H9 (cell line): ENCODE measurements at regions not wholly inside any gene's neighbourhood (a gene's known extent, or its start where the extent isn't known, plus 50 kb on each side); places are given as distances from the start of the nearest gene placed in this dataset.

Source experiments
- DNase-seq: peaks from one replicate; pipeline ENCODE4 v3.0.0-alpha.2; 2017
- H2AFZ ChIP-seq: one replicate; pipeline ENCODE4 v1.6.1; 2013; ENCODE audit warnings: mild to moderate bottlenecking, low read length, control low read depth, moderate library complexity
- H2AK5ac ChIP-seq: 2 replicates; pipeline ENCODE4 v1.6.1; 2013; ENCODE audit warnings: low read length, control low read depth, mixed read lengths; ENCODE audit not compliant: insufficient read length
- H2BK120ac ChIP-seq: one replicate; pipeline ENCODE4 v1.6.1; 2013; ENCODE audit warnings: low read depth, mild to moderate bottlenecking, low read length, control low read depth, inconsistent platforms; ENCODE audit not compliant: poor library complexity, severe bottlenecking
- H2BK12ac ChIP-seq: 2 replicates; pipeline ENCODE4 v1.6.1; 2013; ENCODE audit warnings: low read length, control low read depth, mixed read lengths, low read depth; ENCODE audit not compliant: insufficient read length
- H2BK15ac ChIP-seq: 2 replicates; pipeline ENCODE4 v1.6.1; 2013; ENCODE audit warnings: low read depth, low read length, control low read depth
- H2BK20ac ChIP-seq: one replicate; pipeline ENCODE4 v1.6.1; 2013; ENCODE audit warnings: low read depth, mild to moderate bottlenecking, low read length, control low read depth, inconsistent platforms; ENCODE audit not compliant: poor library complexity, severe bottlenecking
- H2BK5ac ChIP-seq: 2 replicates; pipeline ENCODE4 v1.6.1; 2013; ENCODE audit warnings: low read length, control low read depth, mixed read lengths; ENCODE audit not compliant: insufficient read length
- H3K14ac ChIP-seq: 2 replicates; pipeline ENCODE4 v1.6.1; 2013; ENCODE audit warnings: low read length, control low read depth; ENCODE audit not compliant: insufficient read depth
- H3K18ac ChIP-seq: 2 replicates; pipeline ENCODE4 v1.6.1; 2013; ENCODE audit warnings: low read depth, mild to moderate bottlenecking, mixed read lengths, low read length, control low read depth; ENCODE audit not compliant: insufficient read length
- H3K23ac ChIP-seq: 2 replicates; pipeline ENCODE4 v1.6.1; 2013; ENCODE audit warnings: low read length, control low read depth, mixed read lengths, low read depth; ENCODE audit not compliant: insufficient read length
- H3K23me2 ChIP-seq: 2 replicates; pipeline ENCODE4 v1.6.1; 2013; ENCODE audit warnings: low read depth, mild to moderate bottlenecking, mixed read lengths, low read length, control low read depth; ENCODE audit not compliant: insufficient read length, poor library complexity, severe bottlenecking
- H3K27ac ChIP-seq: 2 replicates; pipeline ENCODE4 v1.5.1; 2013; ENCODE audit warnings: low read length, control low read depth, mixed read lengths, low read depth; ENCODE audit not compliant: insufficient read length
- H3K27me3 ChIP-seq: 2 replicates; pipeline ENCODE4 v1.6.1; 2013; ENCODE audit warnings: low read length, control low read depth, inconsistent platforms; ENCODE audit not compliant: insufficient read depth
- H3K4ac ChIP-seq: 2 replicates; pipeline ENCODE4 v1.6.1; 2013; ENCODE audit warnings: low read depth, mild to moderate bottlenecking, control low read depth, inconsistent platforms, low read length, moderate library complexity
- H3K4me1 ChIP-seq: 2 replicates; pipeline ENCODE4 v1.6.1; 2013; ENCODE audit warnings: low read length, control low read depth, inconsistent platforms; ENCODE audit not compliant: insufficient read depth
- H3K4me2 ChIP-seq: 2 replicates; pipeline ENCODE4 v1.6.1; 2013; ENCODE audit warnings: low read length, control low read depth, mixed read lengths; ENCODE audit not compliant: insufficient read length, insufficient read depth
- H3K56ac ChIP-seq: 2 replicates; pipeline ENCODE4 v1.6.1; 2013; ENCODE audit warnings: low read depth, mild to moderate bottlenecking, mixed read lengths, low read length, control low read depth; ENCODE audit not compliant: insufficient read length
- H3K79me1 ChIP-seq: 2 replicates; pipeline ENCODE4 v1.6.1; 2013; ENCODE audit warnings: low read depth, mild to moderate bottlenecking, moderate library complexity, low read length, control low read depth, inconsistent platforms; ENCODE audit not compliant: insufficient read depth, poor library complexity, severe bottlenecking
- H3K79me2 ChIP-seq: 2 replicates; pipeline ENCODE4 v1.6.1; 2013; ENCODE audit warnings: low read length, control low read depth, inconsistent platforms; ENCODE audit not compliant: insufficient read depth
- H3K9ac ChIP-seq: 2 replicates; pipeline ENCODE4 v1.6.1; 2013; ENCODE audit warnings: low read length, control low read depth, mixed read lengths; ENCODE audit not compliant: insufficient read length; ENCODE audit errors: extremely low read depth
- H3K9me3 ChIP-seq: one replicate; pipeline ENCODE4 v1.6.1; 2013; ENCODE audit warnings: low read depth, low read length, inconsistent platforms; ENCODE audit not compliant: control insufficient read depth
- H3T11ph ChIP-seq: one replicate; pipeline ENCODE4 v1.6.1; 2013; ENCODE audit warnings: mild to moderate bottlenecking, low read length, control low read depth, inconsistent platforms
- H4K20me1 ChIP-seq: one replicate; pipeline ENCODE4 v1.6.1; 2013; ENCODE audit not compliant: control insufficient read depth, insufficient read length, insufficient read depth
- H4K5ac ChIP-seq: 2 replicates; pipeline ENCODE4 v1.6.1; 2013; ENCODE audit warnings: low read depth, mild to moderate bottlenecking, mixed read lengths, low read length, control low read depth; ENCODE audit not compliant: insufficient read length
- H4K8ac ChIP-seq: replicated peaks from 2 replicates; pipeline ENCODE4 v1.6.1; 2013; ENCODE audit warnings: low read length, control low read depth, mixed read lengths, low read depth; ENCODE audit not compliant: insufficient read length
- H4K91ac ChIP-seq: 2 replicates; pipeline ENCODE4 v1.6.1; 2013; ENCODE audit warnings: low read depth, mild to moderate bottlenecking, moderate library complexity, mixed read lengths, low read length, control low read depth; ENCODE audit not compliant: insufficient read length
- H3K27ac Mint-ChIP-seq, 3 experiments: 2 replicates in 2 of 3; 3 replicates in 1 of 3; pipeline ENCODE4 v1.8.0; 2020 to 2021; ENCODE audit warnings: mixed read lengths in 3 of 3, mild to moderate bottlenecking in 1 of 3, moderate library complexity in 1 of 3
- H3K27me3 Mint-ChIP-seq: 2 replicates; pipeline ENCODE4 v1.8.0; 2021; ENCODE audit warnings: low read depth, mild to moderate bottlenecking, moderate library complexity, mixed read lengths
- H3K36me3 Mint-ChIP-seq, 3 experiments: 2 replicates in 2 of 3; 3 replicates in 1 of 3; pipeline ENCODE4 v1.8.0; 2020 to 2021; ENCODE audit warnings: low read depth in 3 of 3, mixed read lengths in 3 of 3; ENCODE audit not compliant: insufficient read depth in 1 of 3
- H3K4me1 Mint-ChIP-seq, 2 experiments: 2 replicates each; pipeline ENCODE4 v1.8.0; 2020; ENCODE audit warnings: mixed read lengths in 2 of 2
- H3K4me3 Mint-ChIP-seq, 2 experiments: 2 replicates in 1 of 2; 3 replicates in 1 of 2; pipeline ENCODE4 v1.8.0; 2020 to 2021; ENCODE audit warnings: mild to moderate bottlenecking in 2 of 2, mixed read lengths in 2 of 2, moderate library complexity in 1 of 2
- H3K9me3 Mint-ChIP-seq, 2 experiments: 2 replicates in 1 of 2; 3 replicates in 1 of 2; pipeline ENCODE4 v1.8.0; 2020; ENCODE audit warnings: mild to moderate bottlenecking in 2 of 2, mixed read lengths in 2 of 2, moderate library complexity in 1 of 2
- CTCF ChIP-seq: fragments of 200-600 bp; sonication (generic); conservative IDR thresholded peaks from 3 replicates; pipeline ENCODE4 v1.8.0; 2021; ENCODE audit warnings: antibody characterized with exemption, mild to moderate bottlenecking
- WGBS: extraction: QIAGEN DNeasy Blood & Tissue Kit; methylation state at CpG from one replicate; pipeline ENCODE4 v1.1.7; 2013; ENCODE audit warnings: missing lambda C conversion rate, low lambda C conversion rate, mixed read lengths; ENCODE audit not compliant: insufficient read length; ENCODE audit errors: extremely low coverage; 5-methylcytosine and 5-hydroxymethylcytosine counted together

- Histone ChIP-seq H4K20me1 (no peaks in the 10 kb centered on the region), H3K4me2 (no peak overlapping the region), H3K9me3 (no peaks in the 10 kb centered on the region), H3K14ac (no peak overlapping the region; the same call in 1 of the 2 replicates), H2BK12ac (no peak overlapping the region), H2AK5ac (no peak overlapping the region), H3K9ac (no peak overlapping the region), H4K8ac (no peak overlapping the region), H3K56ac (no peak overlapping the region), H4K5ac (no peak overlapping the region), H3K27me3 (no peaks in the 10 kb centered on the region), H2BK5ac (no peak overlapping the region), H4K91ac (no peak overlapping the region), H2BK120ac (no peak overlapping the region), H3K79me1 (no peaks in the 10 kb centered on the region), H3K18ac (no peak overlapping the region), H3K4me1 (no peaks in the 10 kb centered on the region), H2BK20ac (no peak overlapping the region), H3K79me2 (no peaks in the 10 kb centered on the region; the same call in 1 of the 2 replicates), H2BK15ac (no peak overlapping the region), H3T11ph (no peak overlapping the region), H3K23ac (no peak overlapping the region), H3K27ac (no peak overlapping the region), H3K4ac (no peak overlapping the region), H2AFZ (no peak overlapping the region), H3K23me2 (no peaks in the 10 kb centered on the region)
- Mint-ChIP-seq H3K36me3 (peaks cover 0 to 4% (median 0%) of the 10 kb centered on the region in 3 experiments; a peak in 3 of 7 replicates), H3K4me1 (peaks cover 0 to 9% of the 10 kb centered on the region in 2 experiments; a peak in 2 of 4 replicates), H3K4me3 (no peak overlapping the region), H3K27ac (no peak overlapping the region), H3K27me3 (no peaks in the 10 kb centered on the region), H3K9me3 (peaks cover 0 to 2% of the 10 kb centered on the region in 2 experiments; a peak in 2 of 5 replicates)
- no CpG with 5 or more reads among the region's 4 CpGs for WGBS
- TF ChIP-seq CTCF = no peak
- no peak for DNase-seq
Measured at GRCh38 chr5:98157368-98157767, 616.1 kb upstream of the RGMB start.
